ENCODE measurements at regions not wholly inside any gene's neighbourhood (a gene's known extent, or its start where the extent isn't known, plus 50 kb on each side); places are given as distances from the start of the nearest gene placed in this dataset.
"Not testable (repeated sequence)": the region's sequence is repeated elsewhere in the genome, so short reads cannot be mapped to it uniquely, and the experiment has no call there.

DNA sequence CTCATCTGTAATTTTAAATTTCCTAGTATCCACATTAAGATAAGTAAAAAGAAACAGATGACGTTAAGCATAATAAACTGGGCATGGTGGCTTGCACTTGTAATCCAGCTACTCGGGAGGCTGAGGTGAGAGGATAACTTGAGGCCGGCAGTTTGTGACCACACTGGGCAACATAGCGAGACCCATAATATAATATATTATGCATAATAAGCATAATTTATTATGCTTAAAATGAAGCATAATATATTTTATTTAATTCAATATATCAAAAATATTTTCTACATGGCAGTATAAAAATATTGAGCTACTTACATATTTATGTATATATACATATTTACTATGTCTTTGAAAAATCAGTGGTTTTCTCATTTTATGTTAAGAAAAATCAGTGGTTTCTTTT lies 128.3 kb downstream of the GOSR1 start:
- no peak for DNase-seq (ENCODE audit: extremely low read depth, low read depth)
- no peak overlapping the region for H3K4me3 ChIP-seq (replicated peaks; ENCODE audit: low read depth, low read length)

DNA sequence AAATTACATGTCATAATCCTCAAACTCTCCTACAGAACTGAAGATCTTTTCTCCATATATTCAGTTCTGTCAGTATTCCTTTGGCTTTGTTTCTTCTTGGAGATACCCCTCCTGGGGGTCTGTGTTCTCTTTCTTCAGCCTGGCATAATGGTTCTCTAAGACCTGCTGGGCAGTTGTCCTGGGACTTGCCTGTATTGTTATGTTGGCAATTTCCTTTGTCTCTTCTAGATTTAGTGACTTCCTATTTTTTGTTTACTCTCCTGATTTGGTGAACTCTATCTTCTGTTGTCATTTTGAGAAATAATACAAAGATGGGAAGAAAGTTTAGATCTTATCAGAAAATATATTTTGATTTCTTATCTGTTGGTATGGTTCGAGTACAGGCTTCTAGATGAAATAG lies 127.8 kb downstream of the GOSR1 start:
- no peak overlapping the region for H3K4me3 ChIP-seq (replicated peaks; ENCODE audit: low read depth, low read length)
- no peak for DNase-seq (ENCODE audit: extremely low read depth, low read depth)
- no peak for TF ChIP-seq CTCF (IDR thresholded peaks at IDR 0.05; ENCODE audit: low read depth, low read length, missing control alignments)

More for the DNA sequence above, 128.3 kb downstream of the GOSR1 start:
- no peak for TF ChIP-seq CTCF (IDR thresholded peaks at IDR 0.05; ENCODE audit: low read depth, low read length, missing control alignments)

GRCh38 chr17:30602396-30602795 lies 125.2 kb downstream of the GOSR1 start:
- not testable (repeated sequence) for DNase-seq (ENCODE audit: extremely low read depth, low read depth); H3K4me3 ChIP-seq (replicated peaks; ENCODE audit: low read depth, low read length)

DNA sequence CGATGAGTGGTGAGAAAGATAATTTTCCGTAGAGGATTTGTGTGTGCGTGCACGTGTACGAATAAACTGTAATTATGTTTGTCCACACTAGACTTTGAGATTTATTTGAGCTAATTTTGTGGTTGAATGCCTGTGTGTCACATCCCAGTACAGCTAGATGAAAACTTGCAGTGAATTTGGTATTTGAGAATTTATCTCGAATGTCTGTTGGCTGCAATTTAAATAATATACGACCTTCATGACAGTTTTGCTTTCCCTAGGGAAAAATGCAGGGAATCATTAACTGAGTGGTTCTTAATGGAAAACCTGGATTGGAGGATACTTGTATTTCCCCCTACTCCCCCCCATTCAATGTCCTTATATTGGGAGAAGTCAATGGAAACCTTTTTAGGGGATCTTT lies 124.8 kb downstream of the GOSR1 start:
- H3K4me3 ChIP-seq (replicated peaks; ENCODE audit: low read depth, low read length), result peak overlapping the region; percentile 32
- not testable (repeated sequence) for DNase-seq (ENCODE audit: extremely low read depth, low read depth)

DNA sequence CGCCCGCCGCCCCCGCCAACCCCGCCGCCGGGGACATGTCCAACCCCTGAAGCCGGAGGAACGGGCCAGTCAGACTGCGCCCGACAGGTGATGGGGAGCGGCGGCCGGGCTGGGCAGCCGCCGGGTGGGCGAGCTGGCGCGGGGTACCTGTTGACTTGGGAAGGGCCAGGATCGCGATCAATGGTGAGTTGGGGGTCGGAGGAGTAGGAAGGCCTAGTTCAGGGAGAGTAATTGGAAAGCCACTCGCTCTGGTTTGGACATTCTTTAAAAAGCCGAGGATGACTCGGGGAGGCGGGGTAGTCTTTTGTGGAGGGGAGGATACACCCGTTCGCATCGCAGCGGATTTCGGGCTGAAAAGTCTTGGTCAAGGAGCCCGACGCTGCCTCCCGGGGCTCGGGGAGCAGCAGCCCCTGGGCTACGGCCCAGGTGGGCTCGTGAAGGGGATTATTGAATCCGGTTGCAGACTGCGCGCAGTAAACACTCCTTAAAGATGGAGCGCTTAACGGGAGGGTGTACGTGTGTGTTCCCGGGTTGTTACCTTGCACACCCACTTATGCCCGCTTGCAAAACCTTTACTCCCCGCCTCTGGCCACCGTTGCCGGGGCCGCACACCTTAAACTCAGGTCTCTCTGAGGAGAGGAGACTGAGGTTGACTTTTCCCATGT lies 123.8 kb downstream of the GOSR1 start:
- TF ChIP-seq CTCF (IDR thresholded peaks at IDR 0.05; ENCODE audit: low read depth, low read length, missing control alignments), result no peak
- DNase-seq (ENCODE audit: extremely low read depth, low read depth), result no peak
- peak overlapping the region; percentile 71 for H3K4me3 ChIP-seq (replicated peaks; ENCODE audit: low read depth, low read length)

GRCh38 chr17:30600060-30600829 lies 123.0 kb downstream of the GOSR1 start:
- peak; percentile 30 for DNase-seq (ENCODE audit: extremely low read depth, low read depth)
- H3K4me3 ChIP-seq (replicated peaks; ENCODE audit: low read depth, low read length), result peak overlapping the region; percentile 71
- TF ChIP-seq CTCF (IDR thresholded peaks at IDR 0.05; ENCODE audit: low read depth, low read length, missing control alignments), result peak; percentile 50

GRCh38 chr17:30599428-30600059 lies 122.3 kb downstream of the GOSR1 start:
- no peak for DNase-seq (ENCODE audit: extremely low read depth, low read depth)
- H3K4me3 ChIP-seq (replicated peaks; ENCODE audit: low read depth, low read length), result peak overlapping the region; percentile 71
- TF ChIP-seq CTCF (IDR thresholded peaks at IDR 0.05; ENCODE audit: low read depth, low read length, missing control alignments), result no peak
